Fibroblast of skin of left biceps (primary cell): ENCODE measurements at regions not wholly inside any gene's neighbourhood (a gene's known extent, or its start where the extent isn't known, plus 50 kb on each side); places are given as distances from the start of the nearest gene placed in this dataset.
"Not testable (repeated sequence)": the region's sequence is repeated elsewhere in the genome, so short reads cannot be mapped to it uniquely, and the experiment has no call there.

Experiments used
- DNase-seq, 2 experiments: peaks; one replicate each; pipeline ENCODE4 v3.0.0-alpha.2; 2013; ENCODE audit warnings: low read depth in 2 of 2

DNA sequence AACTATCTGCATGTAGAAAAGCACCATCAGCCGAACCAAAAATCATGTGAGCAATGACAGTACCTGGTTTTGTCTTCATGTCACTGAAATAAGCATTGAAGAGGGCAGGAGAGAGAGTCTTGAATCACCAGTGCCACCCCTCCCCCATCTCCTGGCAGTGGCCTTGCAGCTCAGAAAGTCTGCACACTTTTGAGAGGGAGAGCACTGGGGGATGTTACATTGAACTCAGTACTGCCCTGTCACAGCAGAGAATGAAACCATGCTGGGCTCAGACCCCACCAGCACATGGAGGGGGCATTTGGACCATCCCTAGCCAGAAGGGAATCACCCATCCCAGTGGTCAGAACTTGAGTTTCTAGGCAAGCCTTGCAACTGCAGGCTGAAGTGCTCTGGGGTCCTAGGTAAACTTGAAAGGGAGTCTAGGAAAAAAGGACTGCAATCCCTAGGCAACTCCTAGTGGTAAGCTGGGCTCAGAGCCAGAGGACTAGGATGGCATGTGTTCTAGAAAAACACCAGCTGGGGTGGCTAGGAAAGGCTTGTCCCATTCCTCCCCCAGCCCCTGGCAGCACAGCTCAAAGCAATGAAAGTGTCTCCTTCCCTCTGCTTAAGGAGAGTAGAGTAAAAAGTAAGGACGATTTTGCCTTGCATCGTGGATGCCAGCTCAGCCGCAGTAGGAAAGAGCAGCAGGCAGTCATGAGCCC, 259.9 kb upstream of the MYT1L start:
- no peak for DNase-seq

DNA sequence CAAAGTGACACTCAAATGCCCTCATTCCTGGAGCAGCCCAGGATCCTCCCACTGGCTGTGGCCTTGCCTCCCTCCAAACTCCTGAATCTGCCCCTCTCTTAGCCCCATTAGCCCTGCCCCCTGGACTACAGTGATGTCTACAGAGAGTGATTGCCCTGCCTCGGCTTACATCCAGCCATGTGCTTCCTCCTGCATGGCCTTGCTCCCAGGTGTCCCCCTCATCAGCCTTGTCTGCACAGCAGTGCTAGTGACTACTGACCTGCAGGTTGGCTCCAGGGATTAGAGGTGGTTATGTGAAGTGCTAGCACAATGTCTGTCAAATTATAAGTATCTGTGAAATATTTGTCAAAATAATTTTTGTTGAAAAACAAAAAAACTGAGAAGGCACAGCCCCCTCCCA, 259.1 kb upstream of the MYT1L start:
- DNase-seq = no peak

DNA sequence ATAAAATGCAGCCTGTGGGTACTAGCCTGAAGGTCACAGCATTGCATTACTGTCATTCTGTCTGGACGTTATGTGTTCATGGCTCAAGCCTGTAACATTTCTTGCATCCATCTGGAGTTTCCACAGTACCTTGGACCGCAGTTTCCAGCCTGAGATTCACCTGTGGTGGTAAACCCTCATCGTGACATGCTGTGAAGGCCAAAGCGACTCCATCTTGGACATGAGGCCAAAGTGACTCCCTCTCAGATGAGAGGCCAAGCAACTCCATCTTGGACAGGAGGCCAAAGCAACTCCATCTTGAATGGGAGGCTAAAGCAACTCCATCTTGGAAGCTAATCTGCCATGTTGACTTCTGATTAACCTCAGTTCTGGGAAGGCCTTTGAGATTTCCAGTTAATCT, 257.7 kb upstream of the MYT1L start:
- no peak for DNase-seq

- no peak for DNase-seq
These were observed 256.3 kb upstream of the MYT1L start for GRCh38 chr2:2587354-2587753.

DNA sequence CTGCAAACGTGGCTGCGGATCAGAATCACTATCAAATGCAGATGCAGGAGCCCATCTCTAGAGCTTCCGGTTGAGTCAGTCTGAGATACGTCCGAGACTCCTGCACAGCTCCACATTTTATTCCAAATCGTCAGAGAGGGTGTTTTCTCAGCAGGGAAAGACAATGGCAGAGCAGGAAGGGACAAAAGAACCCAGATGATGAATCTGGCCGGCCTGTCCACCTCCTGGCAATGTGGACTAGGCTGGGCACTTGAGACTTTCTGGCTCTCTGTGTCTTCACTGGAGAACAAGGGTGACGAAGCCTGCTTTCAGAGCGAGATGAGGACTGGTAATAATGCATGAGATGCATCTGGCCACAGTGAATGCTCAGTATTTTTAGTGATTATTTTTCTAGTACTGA, 255.9 kb upstream of the MYT1L start:
- DNase-seq = no peak

DNA sequence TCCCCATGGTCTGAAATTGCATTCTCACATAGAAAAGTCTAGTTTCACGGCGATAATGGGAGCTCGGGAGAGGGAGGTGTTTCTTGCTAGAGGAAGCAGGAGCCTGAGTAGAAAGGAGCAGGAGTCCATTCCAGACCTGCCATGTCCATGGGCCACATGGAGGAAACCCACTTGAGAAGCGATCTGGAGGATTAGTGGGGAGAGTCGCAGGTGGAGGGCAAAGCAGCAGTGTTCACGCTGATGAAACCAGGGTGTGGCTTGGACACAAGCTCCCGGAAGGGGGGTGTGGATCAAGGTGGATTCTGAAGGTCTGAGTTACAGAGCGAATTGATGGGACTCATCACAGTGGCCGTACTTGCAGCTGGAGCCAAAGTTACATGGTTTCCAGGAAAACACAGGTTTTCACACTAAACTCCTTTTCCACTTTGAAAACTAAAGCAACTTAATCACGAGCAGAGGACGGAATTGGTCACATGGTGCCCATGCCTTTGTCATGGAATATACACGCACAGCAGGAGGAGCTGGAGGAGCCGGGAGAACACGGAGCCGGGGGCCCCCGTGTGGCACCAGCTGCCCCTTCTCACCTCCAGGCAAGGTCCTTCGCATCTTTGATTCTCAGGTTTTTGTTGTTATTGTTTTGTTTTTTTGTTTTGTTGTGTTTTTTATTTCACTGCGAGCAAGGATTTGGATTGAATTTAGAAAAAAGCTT, 255.1 kb upstream of the MYT1L start:
- no peak for DNase-seq

DNA sequence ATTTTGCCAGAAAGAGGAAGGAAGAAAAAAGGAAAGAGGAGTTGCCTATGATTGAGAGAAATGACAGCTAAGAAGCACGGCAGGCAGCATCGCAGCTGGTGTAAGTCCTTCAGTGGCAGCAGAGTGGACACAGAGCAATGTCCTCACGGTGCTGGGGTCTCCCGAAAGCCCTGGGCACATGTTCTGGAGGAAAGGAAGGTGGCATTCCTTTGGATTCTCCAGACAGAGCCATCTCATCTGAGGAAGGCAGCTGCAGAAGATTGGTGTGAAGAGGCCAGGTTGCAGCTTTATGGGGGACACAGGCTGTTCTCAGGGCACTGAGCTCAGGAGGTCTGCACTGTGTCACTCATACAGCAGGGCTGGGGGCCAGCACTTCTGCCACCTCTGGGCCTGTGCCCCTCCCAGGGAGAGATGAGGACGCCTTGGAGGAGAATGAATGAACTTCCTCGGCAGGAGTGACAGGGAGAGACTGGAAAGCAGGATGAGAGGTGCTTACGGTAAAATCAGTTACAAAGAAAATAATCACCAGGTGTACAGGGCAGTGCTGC, 252.0 kb upstream of the MYT1L start:
- DNase-seq = no peak

GRCh38 chr2:2581331-2582159, 250.5 kb upstream of the MYT1L start:
- no peak for DNase-seq

DNA sequence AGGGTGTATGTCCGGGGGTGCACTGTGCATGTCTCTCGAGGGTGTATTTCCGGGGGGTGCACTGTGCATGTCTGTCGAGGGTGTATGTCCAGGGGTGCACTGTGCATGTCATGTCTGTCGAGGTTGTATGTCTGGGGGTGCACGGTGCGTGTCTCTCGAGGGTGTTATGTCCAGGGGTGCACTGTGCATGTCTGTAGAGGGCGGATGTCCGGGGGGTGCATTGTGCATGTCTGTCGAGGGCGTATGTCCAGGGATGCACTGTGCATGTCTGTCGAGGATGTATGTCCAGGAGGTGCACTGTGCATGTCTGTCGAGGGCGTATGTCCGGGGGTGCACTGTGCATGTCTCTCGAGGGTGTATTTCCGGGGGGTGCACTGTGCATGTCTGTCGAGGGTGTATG, 249.8 kb upstream of the MYT1L start:
- not testable (repeated sequence) for DNase-seq

- DNase-seq = no peak
These were observed 249.3 kb upstream of the MYT1L start for GRCh38 chr2:2580341-2580740.

DNA sequence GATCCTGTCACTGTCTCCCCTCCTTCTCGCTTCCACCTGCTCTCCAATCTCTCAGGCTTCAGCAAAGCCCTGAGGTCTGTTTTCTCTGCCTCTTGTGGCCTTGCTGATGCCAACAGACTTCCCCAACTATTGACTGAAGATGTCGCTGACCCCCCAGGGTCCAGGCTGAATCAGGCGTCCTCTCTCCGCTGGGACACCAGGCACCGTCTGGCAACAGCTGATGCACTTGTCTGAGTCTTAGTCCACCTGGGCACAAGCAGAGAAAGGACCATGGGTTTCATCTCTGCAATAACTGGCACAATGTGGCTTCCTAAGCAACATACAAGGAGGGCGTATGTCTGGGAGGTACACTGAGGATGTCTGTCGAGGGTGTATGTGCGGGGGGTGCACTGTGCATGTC, 248.7 kb upstream of the MYT1L start:
- DNase-seq = no peak

GRCh38 chr2:2577407-2577831, 246.3 kb upstream of the MYT1L start:
- DNase-seq = no peak

- DNase-seq = no peak
These were observed 244.9 kb upstream of the MYT1L start for GRCh38 chr2:2575870-2576386.

DNA sequence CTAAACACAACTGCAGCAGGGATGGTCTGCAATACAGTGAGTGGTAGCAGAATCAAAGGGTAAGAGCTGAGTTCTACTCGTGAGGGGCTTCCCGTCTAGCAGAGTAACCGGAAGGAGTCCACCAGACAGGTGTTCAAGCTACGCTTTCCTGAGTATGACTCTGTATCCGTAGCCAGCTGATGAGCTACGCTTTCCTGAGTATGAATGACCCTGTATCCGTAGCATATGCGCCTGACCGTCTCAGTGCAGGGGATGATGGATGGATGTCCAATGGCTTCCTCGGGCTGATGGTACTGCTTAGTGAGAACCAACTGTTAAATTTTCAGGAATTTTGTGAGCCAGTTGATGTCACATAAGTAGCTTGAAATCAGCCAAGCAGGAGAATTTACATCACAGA, 244.1 kb upstream of the MYT1L start:
- no peak for DNase-seq

DNA sequence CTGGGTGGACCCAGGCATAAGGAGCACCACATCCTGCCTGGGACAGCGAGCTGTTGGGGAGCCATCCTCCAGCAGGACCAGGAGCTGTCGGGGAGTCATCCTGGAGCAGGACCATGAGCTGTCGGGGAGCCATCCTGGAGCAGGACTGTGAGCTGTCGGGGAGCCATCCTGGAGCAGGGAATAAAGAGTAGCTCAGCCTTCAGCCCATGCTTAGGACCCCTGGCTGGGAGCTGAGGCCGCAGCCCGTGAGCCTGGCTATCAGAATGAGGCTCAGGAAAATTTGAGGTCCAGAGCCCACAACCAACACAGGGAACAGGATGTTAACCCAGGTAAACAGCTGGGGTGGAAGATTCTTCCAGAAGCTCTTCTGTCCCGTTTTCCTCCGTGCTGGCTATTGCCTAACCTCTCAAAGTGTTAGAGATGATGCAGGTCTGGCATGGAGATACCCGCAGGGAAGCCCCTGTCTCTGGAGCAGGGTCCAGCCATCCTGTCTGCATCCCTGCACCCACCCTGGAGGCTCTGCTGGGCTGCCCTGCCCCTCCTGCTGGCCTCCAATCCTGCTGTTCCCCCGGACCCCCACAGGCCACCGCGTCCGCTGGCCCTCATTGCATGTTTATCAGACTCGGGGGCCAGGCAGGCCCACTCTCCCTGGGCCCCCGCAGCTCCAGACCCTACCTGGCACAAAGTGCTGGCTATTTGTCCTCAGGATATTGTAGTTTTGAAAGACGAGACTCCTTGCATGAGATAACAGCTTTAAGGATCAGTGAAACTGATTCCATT, 243.5 kb upstream of the MYT1L start:
- no peak for DNase-seq

- no peak for DNase-seq
These were observed 242.7 kb upstream of the MYT1L start for GRCh38 chr2:2573658-2574293.

- no peak for DNase-seq
These were observed 242.1 kb upstream of the MYT1L start for GRCh38 chr2:2573205-2573604.

- no peak for DNase-seq
These were observed 241.5 kb upstream of the MYT1L start for GRCh38 chr2:2572393-2573204.

DNA sequence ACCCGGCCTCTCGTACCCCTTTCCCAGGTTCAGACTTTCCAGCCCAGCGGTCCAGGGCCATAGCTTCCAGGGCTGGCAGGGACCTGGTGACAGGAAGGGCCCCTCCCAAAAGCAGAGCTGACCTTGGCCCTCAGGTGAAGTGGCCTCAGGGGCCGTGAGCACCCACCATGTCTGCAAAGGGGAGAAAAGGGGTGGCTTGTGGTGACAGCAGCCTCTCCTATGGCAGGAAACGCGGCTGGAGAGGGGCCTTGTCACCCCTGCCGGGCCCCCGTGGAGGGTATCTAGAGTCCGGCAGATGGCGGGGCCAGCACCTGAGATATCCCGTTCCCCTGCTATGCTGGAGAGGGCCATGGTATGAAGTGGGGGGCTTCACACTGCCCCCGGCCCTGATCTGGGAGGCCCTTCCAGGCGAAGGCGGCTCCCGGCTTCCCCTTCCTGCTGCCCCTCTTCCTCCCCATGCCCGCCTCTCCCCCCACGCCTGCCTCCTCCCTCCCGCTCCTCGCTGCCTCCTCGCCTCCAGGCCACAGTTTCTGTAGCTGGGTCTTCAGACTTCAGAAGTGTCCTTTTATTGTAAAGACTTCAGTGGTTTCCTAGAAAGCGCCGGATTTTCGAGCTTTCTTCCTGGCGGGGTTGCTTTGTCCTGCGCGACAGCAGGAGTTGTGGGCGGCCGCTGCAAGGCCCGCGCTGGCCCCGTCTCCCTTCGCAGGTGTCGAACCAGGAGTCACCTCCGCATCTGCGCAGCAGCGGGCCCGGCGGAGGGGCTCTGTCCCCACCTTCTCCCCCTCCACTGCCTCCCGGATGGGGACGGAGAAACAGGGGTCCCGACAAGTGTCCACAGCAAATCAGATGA, 240.5 kb upstream of the MYT1L start:
- no peak for DNase-seq
